ENCODE measurements at regions not wholly inside any gene's neighbourhood (a gene's known extent, or its start where the extent isn't known, plus 50 kb on each side); places are given as distances from the start of the nearest gene placed in this dataset.

- TF ChIP-seq POLR2AphosphoS5 (IDR thresholded peaks at IDR 0.05; ENCODE audit: low read depth, low read length) (no peak), CTCF (IDR thresholded peaks at IDR 0.05) (no peak), SIN3A (IDR thresholded peaks at IDR 0.05; ENCODE audit: borderline replicate concordance, insufficient read depth, low read depth, low read length) (no peak)
- TF ChIP-seq, protein P1, sequence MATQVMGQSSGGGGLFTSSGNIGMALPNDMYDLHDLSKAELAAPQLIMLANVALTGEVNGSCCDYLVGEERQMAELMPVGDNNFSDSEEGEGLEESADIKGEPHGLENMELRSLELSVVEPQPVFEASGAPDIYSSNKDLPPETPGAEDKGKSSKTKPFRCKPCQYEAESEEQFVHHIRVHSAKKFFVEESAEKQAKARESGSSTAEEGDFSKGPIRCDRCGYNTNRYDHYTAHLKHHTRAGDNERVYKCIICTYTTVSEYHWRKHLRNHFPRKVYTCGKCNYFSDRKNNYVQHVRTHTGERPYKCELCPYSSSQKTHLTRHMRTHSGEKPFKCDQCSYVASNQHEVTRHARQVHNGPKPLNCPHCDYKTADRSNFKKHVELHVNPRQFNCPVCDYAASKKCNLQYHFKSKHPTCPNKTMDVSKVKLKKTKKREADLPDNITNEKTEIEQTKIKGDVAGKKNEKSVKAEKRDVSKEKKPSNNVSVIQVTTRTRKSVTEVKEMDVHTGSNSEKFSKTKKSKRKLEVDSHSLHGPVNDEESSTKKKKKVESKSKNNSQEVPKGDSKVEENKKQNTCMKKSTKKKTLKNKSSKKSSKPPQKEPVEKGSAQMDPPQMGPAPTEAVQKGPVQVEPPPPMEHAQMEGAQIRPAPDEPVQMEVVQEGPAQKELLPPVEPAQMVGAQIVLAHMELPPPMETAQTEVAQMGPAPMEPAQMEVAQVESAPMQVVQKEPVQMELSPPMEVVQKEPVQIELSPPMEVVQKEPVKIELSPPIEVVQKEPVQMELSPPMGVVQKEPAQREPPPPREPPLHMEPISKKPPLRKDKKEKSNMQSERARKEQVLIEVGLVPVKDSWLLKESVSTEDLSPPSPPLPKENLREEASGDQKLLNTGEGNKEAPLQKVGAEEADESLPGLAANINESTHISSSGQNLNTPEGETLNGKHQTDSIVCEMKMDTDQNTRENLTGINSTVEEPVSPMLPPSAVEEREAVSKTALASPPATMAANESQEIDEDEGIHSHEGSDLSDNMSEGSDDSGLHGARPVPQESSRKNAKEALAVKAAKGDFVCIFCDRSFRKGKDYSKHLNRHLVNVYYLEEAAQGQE (IDR thresholded peaks at IDR 0.05; ENCODE audit: insufficient read depth in 1 of 2, low read depth in 2 of 2, low read length in 1 of 2), result no peak
These were observed 254.1 kb upstream of the IRX3 start for GRCh38 chr16:54540525-54541180.
